Spleen (tissue), 11 donors: ENCODE measurements at regions not wholly inside any gene's neighbourhood (a gene's known extent, or its start where the extent isn't known, plus 50 kb on each side); places are given as distances from the start of the nearest gene placed in this dataset.
A peak's percentile ranks its signal among the peaks of the same experiment; 100 is the strongest.

Source experiments
- DNase-seq: peaks from one replicate; pipeline ENCODE4 v3.0.0-alpha.2; 2020
- H3K27ac ChIP-seq, 8 donors: fragments of 200-600 bp; sonication (generic) in 7 of 8; 1 replicate in 4 of 8; 2 replicates in 4 of 8; pipeline versions ENCODE4 v1.5.0 to v1.8.0; 2016 to 2021; ENCODE audit warnings: inconsistent platforms in 4 of 8, mild to moderate bottlenecking in 4 of 8, moderate library complexity in 1 of 8
- H3K27me3 ChIP-seq, 7 donors: fragments of 200-600 bp; sonication (generic) in 6 of 7; replicated peaks in 1 of 7; 1 replicate in 4 of 7; 2 replicates in 3 of 7; pipeline versions ENCODE4 v1.5.0 to v1.8.0; 2016 to 2021; ENCODE audit warnings: inconsistent platforms in 3 of 7, mild to moderate bottlenecking in 1 of 7
- H3K36me3 ChIP-seq, 6 donors: fragments of 200-600 bp; sonication (generic) in 5 of 6; 1 replicate in 4 of 6; 2 replicates in 2 of 6; pipeline versions ENCODE4 v1.5.0 to v1.8.0; 2016 to 2021; ENCODE audit warnings: inconsistent platforms in 2 of 6
- H3K4me1 ChIP-seq, 6 donors: fragments of 200-600 bp; sonication (generic) in 5 of 6; 1 replicate in 3 of 6; 2 replicates in 3 of 6; pipeline versions ENCODE4 v1.5.0 to v1.8.0; 2016 to 2021; ENCODE audit warnings: inconsistent platforms in 3 of 6
- H3K4me3 ChIP-seq, 8 donors: fragments of 200-600 bp; sonication (generic) in 7 of 8; 1 replicate in 4 of 8; 2 replicates in 4 of 8; pipeline versions ENCODE4 v1.5.0 to v1.8.0; 2016 to 2021; ENCODE audit warnings: inconsistent platforms in 4 of 8, mild to moderate bottlenecking in 4 of 8, moderate library complexity in 2 of 8
- H3K9me3 ChIP-seq, 8 donors: fragments of 200-600 bp; sonication (generic) in 7 of 8; 1 replicate in 4 of 8; 2 replicates in 4 of 8; pipeline versions ENCODE4 v1.5.0 to v1.8.0; 2016 to 2021; ENCODE audit warnings: inconsistent platforms in 4 of 8
- POLR2A ChIP-seq, 3 donors: fragments of 450-650 bp; IDR thresholded peaks; one replicate each; pipeline ENCODE4 v1.5.1; 2017; ENCODE audit warnings: antibody characterized with exemption in 3 of 3, mild to moderate bottlenecking in 1 of 3
- POLR2AphosphoS5 ChIP-seq, 3 donors: sonication (generic); formaldehyde crosslinking; IDR thresholded peaks; one replicate each; pipeline ENCODE4 v1.5.1; 2017; ENCODE audit warnings: antibody characterized with exemption in 3 of 3
- WGBS, 5 donors: extraction: QIAGEN DNeasy Blood & Tissue Kit in 3 of 5; methylation state at CpG; one replicate each; pipeline versions ENCODE4 v1.1.5 to v1.1.7; 2013 to 2018; 5-methylcytosine and 5-hydroxymethylcytosine counted together
- intact Hi-C: fragments of 100-400 bp; cut with DNase I; formaldehyde crosslinking; loops from one replicate; pipeline ENCODE4 v1.15.0; 2023; ENCODE audit warnings: low total_unique reads
- TF ChIP-seq, protein P1 (sequence below), 11 experiments: fragments of 200-600 bp in 7 of 11; fragments of 450-650 bp in 4 of 11; sonication (generic) in 4 of 11; IDR thresholded peaks in 8 of 11; conservative IDR thresholded peaks in 3 of 11; 1 replicate in 7 of 11; 2 replicates in 4 of 11; pipeline versions ENCODE4 v1.4.0 to v1.8.0; 2016 to 2021; ENCODE audit warnings: antibody characterized with exemption in 11 of 11, inconsistent platforms in 4 of 11, mild to moderate bottlenecking in 1 of 11
- donor health status: healthy with polysubstance abuse.
- donor health status: DM: no; HTN: no; CAD: no; lungs with moderate emphysema.
- donor health status: DM: no; HTN: no; CAD: no.
- donor health status: Bipolar disorder and iron deficiency.
- donor health status: healthy.
- donor health status: DM: no; HTN: no; CAD: no.
- donor health status: DM: yes; HTN: yes; CAD: no.

- no peaks in the 10 kb centered on the region for H3K36me3 ChIP-seq
- intact Hi-C loops: no loop called here
- H3K27ac ChIP-seq: no peak overlapping the region
- TF ChIP-seq, protein P1, sequence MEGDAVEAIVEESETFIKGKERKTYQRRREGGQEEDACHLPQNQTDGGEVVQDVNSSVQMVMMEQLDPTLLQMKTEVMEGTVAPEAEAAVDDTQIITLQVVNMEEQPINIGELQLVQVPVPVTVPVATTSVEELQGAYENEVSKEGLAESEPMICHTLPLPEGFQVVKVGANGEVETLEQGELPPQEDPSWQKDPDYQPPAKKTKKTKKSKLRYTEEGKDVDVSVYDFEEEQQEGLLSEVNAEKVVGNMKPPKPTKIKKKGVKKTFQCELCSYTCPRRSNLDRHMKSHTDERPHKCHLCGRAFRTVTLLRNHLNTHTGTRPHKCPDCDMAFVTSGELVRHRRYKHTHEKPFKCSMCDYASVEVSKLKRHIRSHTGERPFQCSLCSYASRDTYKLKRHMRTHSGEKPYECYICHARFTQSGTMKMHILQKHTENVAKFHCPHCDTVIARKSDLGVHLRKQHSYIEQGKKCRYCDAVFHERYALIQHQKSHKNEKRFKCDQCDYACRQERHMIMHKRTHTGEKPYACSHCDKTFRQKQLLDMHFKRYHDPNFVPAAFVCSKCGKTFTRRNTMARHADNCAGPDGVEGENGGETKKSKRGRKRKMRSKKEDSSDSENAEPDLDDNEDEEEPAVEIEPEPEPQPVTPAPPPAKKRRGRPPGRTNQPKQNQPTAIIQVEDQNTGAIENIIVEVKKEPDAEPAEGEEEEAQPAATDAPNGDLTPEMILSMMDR (IDR thresholded peaks at IDR 0.05 in 8 of 11, conservative IDR thresholded peaks at IDR 0.05 in 3 of 11): no peak
- no peak for TF ChIP-seq POLR2A (IDR thresholded peaks at IDR 0.05)
- TF ChIP-seq POLR2AphosphoS5 (IDR thresholded peaks at IDR 0.05): no peak
- H3K4me1 ChIP-seq: peaks cover 0 to 23% (median 8%) of the 10 kb centered on the region in 6 donors
- no peak for DNase-seq
- 39 to 80% (median 68%) methylated on average over 2 of the region's 2 CpGs for WGBS, 5 donors
- H3K4me3 ChIP-seq: no peak overlapping the region
- H3K9me3 ChIP-seq: no peaks in the 10 kb centered on the region
- H3K27me3 ChIP-seq: peaks cover 0 to 61% (median 22%) of the 10 kb centered on the region in 7 donors
These were observed 330.6 kb upstream of the F9 start for GRCh38 chrX:139199933-139200332.

GRCh38 chrX:139198936-139199335 is 331.6 kb upstream of the F9 start:
- Histone ChIP-seq H3K4me3 (no peak overlapping the region), H3K36me3 (no peaks in the 10 kb centered on the region), H3K27me3 (peaks cover 0 to 61% (median 18%) of the 10 kb centered on the region in 7 donors), H3K4me1 (peaks cover 0 to 13% (median 2%) of the 10 kb centered on the region in 6 donors), H3K9me3 (no peaks in the 10 kb centered on the region), H3K27ac (no peak overlapping the region)
- no peak for DNase-seq
- TF ChIP-seq POLR2AphosphoS5 (IDR thresholded peaks at IDR 0.05): no peak
- TF ChIP-seq, protein P1 (IDR thresholded peaks at IDR 0.05 in 8 of 11, conservative IDR thresholded peaks at IDR 0.05 in 3 of 11): no peak
- no peak for TF ChIP-seq POLR2A (IDR thresholded peaks at IDR 0.05)
- intact Hi-C loops: no loop called here

GRCh38 chrX:139196890-139197289 is 333.6 kb upstream of the F9 start:
- intact Hi-C loops: no loop called here
- TF ChIP-seq, protein P1 (IDR thresholded peaks at IDR 0.05 in 8 of 11, conservative IDR thresholded peaks at IDR 0.05 in 3 of 11): no peak
- TF ChIP-seq POLR2A (IDR thresholded peaks at IDR 0.05) (no peak), POLR2AphosphoS5 (IDR thresholded peaks at IDR 0.05) (no peak)
- Histone ChIP-seq H3K36me3 (no peaks in the 10 kb centered on the region), H3K9me3 (no peaks in the 10 kb centered on the region), H3K27ac (no peak overlapping the region), H3K27me3 (peaks cover 0 to 51% (median 11%) of the 10 kb centered on the region in 7 donors), H3K4me3 (no peak overlapping the region), H3K4me1 (no peaks in the 10 kb centered on the region)
- WGBS, 5 donors: 57 to 68% (median 61%) methylated on average over 3 of the region's 3 CpGs
- no peak for DNase-seq

GRCh38 chrX:139194571-139195280 is 335.8 kb upstream of the F9 start:
- intact Hi-C loops: no loop called here
- Histone ChIP-seq H3K4me1 (no peaks in the 10 kb centered on the region), H3K36me3 (no peaks in the 10 kb centered on the region), H3K4me3 (peak overlapping the region in 7 of 8 donors; percentile 3 to 62 (median 29)), H3K9me3 (no peaks in the 10 kb centered on the region), H3K27ac (peak overlapping the region in 2 of 8 donors; percentile 42 to 65), H3K27me3 (peaks cover 0 to 49% (median 11%) of the 10 kb centered on the region in 7 donors)
- peak; percentile 82 for DNase-seq
- WGBS, 5 donors: 2 to 40% (median 17%) methylated on average over 2 to 50 of the region's 50 CpGs
- TF ChIP-seq, protein P1 (IDR thresholded peaks at IDR 0.05 in 8 of 11, conservative IDR thresholded peaks at IDR 0.05 in 3 of 11): no peak
- no peak for TF ChIP-seq POLR2A (IDR thresholded peaks at IDR 0.05)
- TF ChIP-seq POLR2AphosphoS5 (IDR thresholded peaks at IDR 0.05): peak in 1 of 3 donors; percentile 66
